ENCODE measurements at regions not wholly inside any gene's neighbourhood (a gene's known extent, or its start where the extent isn't known, plus 50 kb on each side); places are given as distances from the start of the nearest gene placed in this dataset.

GRCh38 chr13:84570831-84571230 is 688.6 kb upstream of the SLITRK1 start:
- TF ChIP-seq TAF1 (IDR thresholded peaks at IDR 0.05; ENCODE audit: borderline replicate concordance, insufficient read depth, low read length) (no peak), SIN3A (IDR thresholded peaks at IDR 0.05; ENCODE audit: borderline replicate concordance, insufficient read depth, low read length) (no peak), POLR2AphosphoS5 (IDR thresholded peaks at IDR 0.05; ENCODE audit: low read depth, low read length) (no peak), FOXP2 (optimal IDR thresholded peaks at IDR 0.05; ENCODE audit: borderline replicate concordance, extremely low read depth, extremely low read length, insufficient read depth) (no peak)
- TF ChIP-seq, protein P1, sequence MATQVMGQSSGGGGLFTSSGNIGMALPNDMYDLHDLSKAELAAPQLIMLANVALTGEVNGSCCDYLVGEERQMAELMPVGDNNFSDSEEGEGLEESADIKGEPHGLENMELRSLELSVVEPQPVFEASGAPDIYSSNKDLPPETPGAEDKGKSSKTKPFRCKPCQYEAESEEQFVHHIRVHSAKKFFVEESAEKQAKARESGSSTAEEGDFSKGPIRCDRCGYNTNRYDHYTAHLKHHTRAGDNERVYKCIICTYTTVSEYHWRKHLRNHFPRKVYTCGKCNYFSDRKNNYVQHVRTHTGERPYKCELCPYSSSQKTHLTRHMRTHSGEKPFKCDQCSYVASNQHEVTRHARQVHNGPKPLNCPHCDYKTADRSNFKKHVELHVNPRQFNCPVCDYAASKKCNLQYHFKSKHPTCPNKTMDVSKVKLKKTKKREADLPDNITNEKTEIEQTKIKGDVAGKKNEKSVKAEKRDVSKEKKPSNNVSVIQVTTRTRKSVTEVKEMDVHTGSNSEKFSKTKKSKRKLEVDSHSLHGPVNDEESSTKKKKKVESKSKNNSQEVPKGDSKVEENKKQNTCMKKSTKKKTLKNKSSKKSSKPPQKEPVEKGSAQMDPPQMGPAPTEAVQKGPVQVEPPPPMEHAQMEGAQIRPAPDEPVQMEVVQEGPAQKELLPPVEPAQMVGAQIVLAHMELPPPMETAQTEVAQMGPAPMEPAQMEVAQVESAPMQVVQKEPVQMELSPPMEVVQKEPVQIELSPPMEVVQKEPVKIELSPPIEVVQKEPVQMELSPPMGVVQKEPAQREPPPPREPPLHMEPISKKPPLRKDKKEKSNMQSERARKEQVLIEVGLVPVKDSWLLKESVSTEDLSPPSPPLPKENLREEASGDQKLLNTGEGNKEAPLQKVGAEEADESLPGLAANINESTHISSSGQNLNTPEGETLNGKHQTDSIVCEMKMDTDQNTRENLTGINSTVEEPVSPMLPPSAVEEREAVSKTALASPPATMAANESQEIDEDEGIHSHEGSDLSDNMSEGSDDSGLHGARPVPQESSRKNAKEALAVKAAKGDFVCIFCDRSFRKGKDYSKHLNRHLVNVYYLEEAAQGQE (IDR thresholded peaks at IDR 0.05; ENCODE audit: insufficient read depth in 1 of 2, low read depth in 2 of 2, low read length in 2 of 2): no peak

GRCh38 chr13:84569366-84569765 is 687.1 kb upstream of the SLITRK1 start:
- TF ChIP-seq FOXP2 (optimal IDR thresholded peaks at IDR 0.05; ENCODE audit: borderline replicate concordance, extremely low read depth, extremely low read length, insufficient read depth) (no peak), POLR2AphosphoS5 (IDR thresholded peaks at IDR 0.05; ENCODE audit: low read depth, low read length) (no peak), SIN3A (IDR thresholded peaks at IDR 0.05; ENCODE audit: borderline replicate concordance, insufficient read depth, low read length) (no peak)

GRCh38 chr13:84567848-84568247 is 685.6 kb upstream of the SLITRK1 start:
- no peak for TF ChIP-seq POLR2AphosphoS5 (IDR thresholded peaks at IDR 0.05; ENCODE audit: low read depth, low read length)
- TF ChIP-seq SIN3A (IDR thresholded peaks at IDR 0.05; ENCODE audit: borderline replicate concordance, insufficient read depth, low read length): no peak
- TF ChIP-seq TAF1 (IDR thresholded peaks at IDR 0.05; ENCODE audit: borderline replicate concordance, insufficient read depth, low read length): no peak
- TF ChIP-seq, protein P1 (IDR thresholded peaks at IDR 0.05; ENCODE audit: insufficient read depth in 1 of 2, low read depth in 2 of 2, low read length in 2 of 2): no peak
- no peak for TF ChIP-seq FOXP2 (optimal IDR thresholded peaks at IDR 0.05; ENCODE audit: borderline replicate concordance, extremely low read depth, extremely low read length, insufficient read depth)

- TF ChIP-seq FOXP2 (optimal IDR thresholded peaks at IDR 0.05; ENCODE audit: borderline replicate concordance, extremely low read depth, extremely low read length, insufficient read depth) (no peak), SIN3A (IDR thresholded peaks at IDR 0.05; ENCODE audit: borderline replicate concordance, insufficient read depth, low read length) (no peak)
- TF ChIP-seq, protein P1 (IDR thresholded peaks at IDR 0.05; ENCODE audit: insufficient read depth in 1 of 2, low read depth in 2 of 2, low read length in 2 of 2): no peak
Measured at GRCh38 chr13:84566780-84567179, 684.5 kb upstream of the SLITRK1 start.

GRCh38 chr13:84563611-84564010 is 681.3 kb upstream of the SLITRK1 start:
- TF ChIP-seq FOXP2 (optimal IDR thresholded peaks at IDR 0.05; ENCODE audit: borderline replicate concordance, extremely low read depth, extremely low read length, insufficient read depth) (no peak), SIN3A (IDR thresholded peaks at IDR 0.05; ENCODE audit: borderline replicate concordance, insufficient read depth, low read length) (no peak), POLR2AphosphoS5 (IDR thresholded peaks at IDR 0.05; ENCODE audit: low read depth, low read length) (no peak), TAF1 (IDR thresholded peaks at IDR 0.05; ENCODE audit: borderline replicate concordance, insufficient read depth, low read length) (no peak)
- TF ChIP-seq, protein P1 (IDR thresholded peaks at IDR 0.05; ENCODE audit: insufficient read depth in 1 of 2, low read depth in 2 of 2, low read length in 2 of 2): no peak
